ENCODE measurements at regions not wholly inside any gene's neighbourhood (a gene's known extent, or its start where the extent isn't known, plus 50 kb on each side); places are given as distances from the start of the nearest gene placed in this dataset.
"Not testable (repeated sequence)": the region's sequence is repeated elsewhere in the genome, so short reads cannot be mapped to it uniquely, and the experiment has no call there.

GRCh38 chr3:196134691-196135090, 52.8 kb upstream of the TFRC start:
- TF ChIP-seq CTCF (IDR thresholded peaks at IDR 0.05; ENCODE audit: borderline replicate concordance, control extremely low read depth, extremely low read depth, insufficient read depth, missing control alignments): no peak
- in situ Hi-C loops (cut with MboI; ENCODE audit: low sequenced_read_pairs, unreplicated experiment): no loop called here
- no peak for DNase-seq (ENCODE audit: low spot score)

GRCh38 chr3:196133869-196134268, 52.0 kb upstream of the TFRC start:
- DNase-seq (ENCODE audit: low spot score); in situ Hi-C loops (cut with MboI; ENCODE audit: low sequenced_read_pairs, unreplicated experiment): not testable (repeated sequence)

GRCh38 chr3:196131921-196132320, 50.0 kb upstream of the TFRC start:
- DNase-seq (ENCODE audit: low spot score): no peak
- TF ChIP-seq CTCF (IDR thresholded peaks at IDR 0.05; ENCODE audit: borderline replicate concordance, control extremely low read depth, extremely low read depth, insufficient read depth, missing control alignments): no peak
- in situ Hi-C loops (cut with MboI; ENCODE audit: low sequenced_read_pairs, unreplicated experiment): no loop called here

Measured in GM13976 (cell line).